ENCODE measurements at regions not wholly inside any gene's neighbourhood (a gene's known extent, or its start where the extent isn't known, plus 50 kb on each side); places are given as distances from the start of the nearest gene placed in this dataset.

GRCh38 chr2:240326886-240327285 lies 108.6 kb upstream of the GPC1 start:
- Histone ChIP-seq H2AFZ (replicated peaks; ENCODE audit: low read length, poor library complexity) (peak overlapping the region; percentile 41), H3K9me1 (ENCODE audit: insufficient read depth, low read length) (no peaks in the 10 kb centered on the region; the same call in 1 of the 2 replicates), H4K5ac (ENCODE audit: low read depth, low read length) (no peak overlapping the region), H2BK15ac (ENCODE audit: low read depth, low read length) (no peak overlapping the region), H4K8ac (ENCODE audit: low read depth in 2 of 2, low read length in 2 of 2) (no peak overlapping the region), H3K27me3 (ENCODE audit: control insufficient read depth, insufficient read depth, low read length) (peaks cover 9% of the 10 kb centered on the region), H3K27ac (ENCODE audit: insufficient read depth, low read length) (no peak overlapping the region), H2AK9ac (replicated peaks; ENCODE audit: low read depth, low read length, poor library complexity) (no peak overlapping the region), H3K18ac (ENCODE audit: low read depth, low read length) (no peak overlapping the region), H2BK120ac (ENCODE audit: low read depth, low read length) (no peak overlapping the region), H3K36me3 (ENCODE audit: control insufficient read depth, insufficient read depth, low read length) (no peaks in the 10 kb centered on the region), H3K79me1 (ENCODE audit: low read depth in 1 of 2, low read length in 2 of 2) (no peaks in the 10 kb centered on the region), H4K20me1 (ENCODE audit: insufficient read depth, low read length) (no peaks in the 10 kb centered on the region; the same call in 1 of the 2 replicates), H3K9ac (ENCODE audit: low read depth, low read length) (no peak overlapping the region), H2BK5ac (ENCODE audit: low read depth, low read length, poor library complexity, severe bottlenecking) (no peak overlapping the region), H3K9me3 (ENCODE audit: control insufficient read depth, insufficient read depth, low read length) (peaks cover 2% of the 10 kb centered on the region; the same call in 1 of the 2 replicates), H4K91ac (ENCODE audit: insufficient read depth, low read depth, low read length) (no peak overlapping the region), H2AK5ac (ENCODE audit: low read depth, low read length) (no peak overlapping the region), H3K4me1 (ENCODE audit: control insufficient read depth, insufficient read depth, low read length) (no peaks in the 10 kb centered on the region; the same call in 1 of the 2 replicates), H3K4me2 (ENCODE audit: low read depth, low read length) (no peak overlapping the region), H3K56ac (ENCODE audit: extremely low read depth, insufficient read depth, low read length) (no peak overlapping the region), H3K23ac (ENCODE audit: low read depth, low read length) (no peak overlapping the region), H3K4me3 (ENCODE audit: insufficient read depth, low read depth, low read length) (no peak overlapping the region), H3K14ac (replicated peaks; ENCODE audit: low read depth, low read length) (no peak overlapping the region), H2BK20ac (ENCODE audit: low read depth, low read length) (no peak overlapping the region), H3K4ac (ENCODE audit: low read depth, low read length) (no peak overlapping the region)
- dilution Hi-C loops (cut with HindIII; ENCODE audit: low sequenced_read_pairs, unreplicated experiment), result no loop called here
- ChIA-PET POLR2A (ENCODE audit: unreplicated experiment) (no interaction called here), CTCF (no interaction called here)
- no TSS peak for BruUV-seq (replicated peaks)
- intact Hi-C loops (cut with micrococcal nuclease), result no loop called here
- WGBS, 2 experiments (ENCODE audit: extremely low coverage in 2 of 2, insufficient read length in 1 of 2), result 62% methylated on average over 6 of the region's 9 CpGs; no CpG with 5 or more reads in 1 of the 2 experiments
- DNase-seq (no peak), ATAC-seq (ENCODE audit: low read depth) (no peak)
- TF ChIP-seq CHD1 (IDR thresholded peaks at IDR 0.05; ENCODE audit: low read depth, low read length) (no peak), MAFK (IDR thresholded peaks at IDR 0.05; ENCODE audit: low read depth, low read length) (no peak), ELK1 (IDR thresholded peaks at IDR 0.05; ENCODE audit: borderline replicate concordance, low read depth, low read length) (no peak), RCOR1 (IDR thresholded peaks at IDR 0.05; ENCODE audit: insufficient replicate concordance, low read length) (no peak), USF2 (IDR thresholded peaks at IDR 0.05; ENCODE audit: low read depth, low read length) (no peak), RAD21 (IDR thresholded peaks at IDR 0.05; ENCODE audit: low read length) (no peak), NFE2L2 (IDR thresholded peaks at IDR 0.05; ENCODE audit: low read depth, low read length) (no peak), RFX5 (IDR thresholded peaks at IDR 0.05; ENCODE audit: low read depth, low read length) (no peak), POLR2A (IDR thresholded peaks at IDR 0.05; ENCODE audit: low read depth, low read length) (no peak), BHLHE40 (IDR thresholded peaks at IDR 0.05; ENCODE audit: low read depth, low read length) (no peak), CEBPB (IDR thresholded peaks at IDR 0.05; ENCODE audit: low read depth, low read length) (no peak), MXI1 (IDR thresholded peaks at IDR 0.05; ENCODE audit: borderline replicate concordance, low read depth, low read length) (no peak), FOS (IDR thresholded peaks at IDR 0.05; ENCODE audit: low read depth, low read length) (no peak), CTCF (conservative IDR thresholded peaks at IDR 0.05; ENCODE audit: low read depth, low read length) (no peak)
- in situ Hi-C loops (cut with MboI; ENCODE audit: low sequenced_read_pairs), result no loop called here

Data from IMR-90 (cell line).